AG10803 (cell line): ENCODE measurements at regions not wholly inside any gene's neighbourhood (a gene's known extent, or its start where the extent isn't known, plus 50 kb on each side); places are given as distances from the start of the nearest gene placed in this dataset.
A peak's percentile ranks its signal among the peaks of the same experiment; 100 is the strongest.

Experiments
- DNase-seq: peaks from one replicate; pipeline ENCODE4 v3.0.0; 2010; ENCODE audit warnings: low read depth
- H3K4me3 ChIP-seq: 2 replicates; pipeline ENCODE4 v1.5.1; 2011; ENCODE audit warnings: mild to moderate bottlenecking, low read length, control low read depth
- TF ChIP-seq, protein P1 (sequence below): conservative IDR thresholded peaks from 2 replicates; pipeline ENCODE4 v1.5.1; 2011; ENCODE audit warnings: mild to moderate bottlenecking, low read length, control low read depth, inconsistent platforms

DNA sequence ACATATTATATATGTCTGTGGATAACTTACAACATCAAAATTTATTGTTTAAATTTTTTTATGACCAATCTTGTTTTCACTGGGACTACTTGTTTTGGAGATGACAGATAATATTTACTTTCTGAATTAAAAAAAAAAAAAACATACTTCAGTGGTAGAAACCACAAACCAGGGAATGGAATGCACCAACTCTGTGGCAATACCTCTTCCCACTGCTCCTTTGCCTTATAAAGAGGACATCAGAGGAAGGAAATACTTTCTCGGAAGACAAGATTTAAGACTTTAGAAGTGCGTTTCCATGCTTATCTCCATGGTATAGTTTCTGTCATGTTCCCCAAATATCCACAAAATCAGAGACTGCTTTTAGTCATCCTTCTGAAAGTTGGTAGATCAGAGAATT lies 1241.1 kb upstream of the EYS start:
- no peak for DNase-seq
- TF ChIP-seq, protein P1, sequence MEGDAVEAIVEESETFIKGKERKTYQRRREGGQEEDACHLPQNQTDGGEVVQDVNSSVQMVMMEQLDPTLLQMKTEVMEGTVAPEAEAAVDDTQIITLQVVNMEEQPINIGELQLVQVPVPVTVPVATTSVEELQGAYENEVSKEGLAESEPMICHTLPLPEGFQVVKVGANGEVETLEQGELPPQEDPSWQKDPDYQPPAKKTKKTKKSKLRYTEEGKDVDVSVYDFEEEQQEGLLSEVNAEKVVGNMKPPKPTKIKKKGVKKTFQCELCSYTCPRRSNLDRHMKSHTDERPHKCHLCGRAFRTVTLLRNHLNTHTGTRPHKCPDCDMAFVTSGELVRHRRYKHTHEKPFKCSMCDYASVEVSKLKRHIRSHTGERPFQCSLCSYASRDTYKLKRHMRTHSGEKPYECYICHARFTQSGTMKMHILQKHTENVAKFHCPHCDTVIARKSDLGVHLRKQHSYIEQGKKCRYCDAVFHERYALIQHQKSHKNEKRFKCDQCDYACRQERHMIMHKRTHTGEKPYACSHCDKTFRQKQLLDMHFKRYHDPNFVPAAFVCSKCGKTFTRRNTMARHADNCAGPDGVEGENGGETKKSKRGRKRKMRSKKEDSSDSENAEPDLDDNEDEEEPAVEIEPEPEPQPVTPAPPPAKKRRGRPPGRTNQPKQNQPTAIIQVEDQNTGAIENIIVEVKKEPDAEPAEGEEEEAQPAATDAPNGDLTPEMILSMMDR: no peak
- no peak overlapping the region for H3K4me3 ChIP-seq

DNA sequence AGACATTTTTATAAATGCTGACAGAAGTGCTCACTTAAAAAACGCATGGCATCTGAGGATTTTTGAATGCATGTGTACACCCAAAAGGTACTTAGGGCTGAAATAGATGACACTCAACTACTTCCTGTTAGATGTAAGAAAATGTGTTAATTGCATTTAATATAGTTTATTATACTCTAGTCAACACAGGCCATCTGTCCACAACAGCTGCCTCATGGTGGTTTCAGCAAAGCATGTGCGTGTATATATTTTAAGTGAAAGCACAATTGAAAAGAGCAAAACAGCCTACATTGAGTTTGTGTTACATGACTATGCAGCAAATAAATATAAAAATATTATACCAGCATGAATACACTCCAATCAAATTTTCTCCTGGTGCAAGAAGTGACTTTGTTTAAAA lies 1233.0 kb upstream of the EYS start:
- no peak for DNase-seq
- no peak overlapping the region for H3K4me3 ChIP-seq
- TF ChIP-seq, protein P1: no peak

DNA sequence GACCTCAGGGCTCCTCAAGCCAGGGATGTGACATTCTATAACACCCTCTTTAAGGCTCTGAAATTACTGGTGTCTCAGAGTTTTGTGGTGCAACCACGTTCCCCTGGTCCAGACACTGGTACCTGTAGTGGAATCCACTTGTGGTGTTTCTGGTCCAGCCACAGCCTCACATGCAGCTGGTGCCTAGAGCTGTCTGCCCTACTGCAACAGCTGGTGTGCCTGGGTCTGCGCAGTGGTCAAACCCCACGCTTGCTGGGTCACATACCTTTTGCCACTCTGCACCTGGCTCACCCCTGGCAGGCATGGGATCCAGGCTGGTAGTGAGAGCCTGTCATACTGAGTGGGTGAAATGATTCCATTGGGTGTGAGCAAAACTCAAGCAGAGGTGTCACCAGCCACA lies 1230.2 kb upstream of the EYS start:
- DNase-seq: no peak
- no peak overlapping the region for H3K4me3 ChIP-seq
- TF ChIP-seq, protein P1: no peak

DNA sequence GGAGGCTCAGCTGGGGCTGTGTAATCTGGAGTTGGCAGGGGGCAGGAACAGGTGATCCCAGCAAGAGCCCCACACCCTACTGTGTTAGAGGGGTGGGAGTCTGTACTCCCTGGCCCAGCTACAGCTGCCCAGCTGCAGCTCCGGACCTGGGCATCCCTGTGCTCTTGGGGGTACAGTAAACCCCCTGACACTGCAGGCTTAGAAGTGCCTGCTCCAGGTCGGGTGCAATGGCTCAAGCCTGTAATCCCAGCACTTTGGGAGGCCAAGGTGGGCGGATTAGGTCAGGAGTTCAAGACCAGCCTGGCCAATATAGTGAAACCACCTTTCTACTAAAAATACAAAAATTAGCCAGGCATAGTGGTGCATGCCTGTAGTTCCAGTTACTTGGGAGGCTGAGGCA lies 1228.6 kb upstream of the EYS start:
- TF ChIP-seq, protein P1: no peak
- no peak overlapping the region for H3K4me3 ChIP-seq
- no peak for DNase-seq

DNA sequence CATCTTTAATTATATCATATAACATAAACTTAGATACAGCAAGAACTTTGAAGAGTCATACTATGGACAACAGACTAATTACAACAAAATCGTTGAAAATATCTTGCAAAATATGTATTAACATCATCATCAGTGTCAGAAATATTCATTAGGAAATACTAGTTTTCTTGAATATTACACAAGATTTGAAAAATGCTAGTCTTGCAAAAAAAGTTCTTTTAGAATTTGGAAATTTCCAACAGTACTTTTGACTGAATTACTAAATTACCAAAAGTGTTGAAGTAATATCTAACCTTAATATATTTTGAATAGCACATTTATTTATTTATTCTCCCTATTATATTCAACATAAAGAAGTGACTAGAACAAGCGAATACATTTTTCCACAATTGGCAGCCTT lies 1224.8 kb upstream of the EYS start:
- H3K4me3 ChIP-seq: no peak overlapping the region
- DNase-seq: no peak
- TF ChIP-seq, protein P1: no peak

DNA sequence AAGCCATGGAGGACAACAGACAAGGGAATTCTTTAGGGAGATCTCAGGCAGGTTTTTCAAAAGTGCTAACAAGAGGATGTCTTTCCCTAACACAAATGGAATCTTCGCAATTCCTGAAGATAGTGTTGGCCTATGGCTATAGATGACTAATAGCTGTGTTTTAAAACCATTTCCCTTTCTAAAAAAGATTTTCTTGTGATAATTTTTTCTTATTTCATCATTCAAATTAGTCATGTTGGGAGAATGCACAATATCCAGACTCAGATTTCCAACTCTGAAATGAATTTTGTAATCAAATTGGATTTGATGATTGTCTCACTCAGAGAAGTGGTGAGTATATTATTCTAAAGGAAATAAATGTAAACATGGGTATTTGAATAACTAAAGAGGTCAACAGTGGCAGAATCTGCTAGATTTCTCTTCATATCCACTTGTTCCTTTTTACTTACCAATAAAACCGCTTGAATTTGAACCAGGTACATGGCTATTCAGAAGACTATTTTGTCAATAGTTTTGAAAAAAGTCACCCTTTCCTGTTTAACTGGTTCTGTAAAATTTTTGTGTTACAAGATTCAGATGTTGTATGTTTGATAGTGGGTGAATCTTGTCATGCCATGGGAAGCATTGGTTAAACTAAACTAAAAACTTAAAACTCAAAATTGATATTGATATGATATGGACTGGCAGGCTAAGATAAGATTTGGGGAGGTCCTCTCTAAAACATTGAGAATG lies 1223.7 kb upstream of the EYS start:
- DNase-seq: peak; percentile 2
- no peak overlapping the region for H3K4me3 ChIP-seq
- TF ChIP-seq, protein P1: no peak

DNA sequence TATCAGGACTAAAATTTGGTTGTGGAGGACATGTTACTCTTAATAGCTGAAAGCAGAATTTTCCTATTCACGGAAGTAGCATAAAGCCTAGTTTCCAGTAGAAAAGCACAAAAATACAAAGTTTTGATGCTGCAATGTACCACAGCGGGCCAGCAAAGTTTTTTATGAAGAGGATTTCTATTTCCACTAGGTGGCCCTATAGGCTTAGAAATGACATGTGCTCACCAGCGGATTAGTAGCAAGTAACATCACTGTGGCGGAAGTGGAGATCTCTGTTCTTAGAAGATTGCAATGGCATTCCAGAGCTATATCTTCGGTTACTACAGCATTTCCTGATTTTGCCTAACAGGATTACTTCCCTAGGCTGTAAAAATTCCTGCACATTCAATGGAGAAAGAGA lies 1219.0 kb upstream of the EYS start:
- TF ChIP-seq, protein P1: no peak
- DNase-seq: no peak
- no peak overlapping the region for H3K4me3 ChIP-seq
